22Rv1 (cell line): ENCODE measurements at regions not wholly inside any gene's neighbourhood (a gene's known extent, or its start where the extent isn't known, plus 50 kb on each side); places are given as distances from the start of the nearest gene placed in this dataset.

Experiments used
- ZFX ChIP-seq: fragments of 450-650 bp; IDR thresholded peaks from 2 replicates; pipeline ENCODE4 v1.6.1; 2017; ENCODE audit warnings: antibody characterized with exemption, borderline replicate concordance
- TF ChIP-seq, protein P1 (sequence below): fragments of 450-650 bp; IDR thresholded peaks from 2 replicates; pipeline ENCODE4 v1.5.1; 2017; ENCODE audit warnings: mild to moderate bottlenecking

DNA sequence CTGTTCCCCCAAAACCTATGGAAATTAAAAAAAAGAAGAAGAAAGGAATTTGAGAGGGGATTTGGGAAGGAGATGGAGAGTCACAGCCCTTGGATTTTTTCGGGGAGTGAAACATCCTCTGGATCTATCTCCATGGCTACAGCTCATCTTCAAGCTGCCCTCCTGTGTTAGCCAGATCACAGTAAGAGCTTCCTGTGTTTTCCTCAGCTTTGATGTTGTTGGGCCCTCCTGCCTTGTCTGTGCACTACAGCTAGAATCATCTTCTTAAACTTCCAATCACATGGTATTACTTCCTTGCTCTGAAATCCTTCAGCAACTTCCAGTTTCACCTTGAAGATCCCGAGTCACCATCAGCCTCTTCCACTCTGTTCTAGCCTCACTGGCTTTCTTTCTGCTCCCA, 207.8 kb upstream of the ZFP64 start:
- TF ChIP-seq, protein P1, sequence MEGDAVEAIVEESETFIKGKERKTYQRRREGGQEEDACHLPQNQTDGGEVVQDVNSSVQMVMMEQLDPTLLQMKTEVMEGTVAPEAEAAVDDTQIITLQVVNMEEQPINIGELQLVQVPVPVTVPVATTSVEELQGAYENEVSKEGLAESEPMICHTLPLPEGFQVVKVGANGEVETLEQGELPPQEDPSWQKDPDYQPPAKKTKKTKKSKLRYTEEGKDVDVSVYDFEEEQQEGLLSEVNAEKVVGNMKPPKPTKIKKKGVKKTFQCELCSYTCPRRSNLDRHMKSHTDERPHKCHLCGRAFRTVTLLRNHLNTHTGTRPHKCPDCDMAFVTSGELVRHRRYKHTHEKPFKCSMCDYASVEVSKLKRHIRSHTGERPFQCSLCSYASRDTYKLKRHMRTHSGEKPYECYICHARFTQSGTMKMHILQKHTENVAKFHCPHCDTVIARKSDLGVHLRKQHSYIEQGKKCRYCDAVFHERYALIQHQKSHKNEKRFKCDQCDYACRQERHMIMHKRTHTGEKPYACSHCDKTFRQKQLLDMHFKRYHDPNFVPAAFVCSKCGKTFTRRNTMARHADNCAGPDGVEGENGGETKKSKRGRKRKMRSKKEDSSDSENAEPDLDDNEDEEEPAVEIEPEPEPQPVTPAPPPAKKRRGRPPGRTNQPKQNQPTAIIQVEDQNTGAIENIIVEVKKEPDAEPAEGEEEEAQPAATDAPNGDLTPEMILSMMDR = no peak
- TF ChIP-seq ZFX = no peak
